NCI-H510A (cell line): ENCODE measurements at regions not wholly inside any gene's neighbourhood (a gene's known extent, or its start where the extent isn't known, plus 50 kb on each side); places are given as distances from the start of the nearest gene placed in this dataset.

Experiments used
- DNase-seq: peaks from one replicate; lab custom pipeline; 2025; lab: John Stamatoyannopoulos, UW

GRCh38 chr2:204180649-204181048 lies 244.1 kb downstream of the ICOS start:
- DNase-seq: no peak

GRCh38 chr2:204183608-204184007 lies 247.0 kb downstream of the ICOS start:
- no peak for DNase-seq

DNA sequence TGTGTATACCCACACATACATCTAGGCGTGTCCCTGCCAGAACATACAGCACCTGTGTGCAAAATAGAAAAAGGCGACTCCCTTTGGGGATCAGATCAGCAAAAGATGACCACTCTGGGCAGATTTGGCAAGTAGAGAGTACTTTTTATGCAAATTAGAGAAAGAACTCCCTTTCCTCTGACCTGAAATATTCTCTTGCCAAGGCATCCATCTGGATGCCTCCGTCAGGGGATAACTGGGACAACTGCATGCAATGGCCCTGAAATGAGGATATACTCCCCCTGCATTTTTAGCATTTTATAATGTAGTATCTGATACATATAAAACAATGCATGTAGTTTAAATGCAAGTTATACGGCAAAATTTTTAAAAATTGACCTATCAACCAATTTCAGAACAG lies 247.7 kb downstream of the ICOS start:
- DNase-seq: no peak

DNA sequence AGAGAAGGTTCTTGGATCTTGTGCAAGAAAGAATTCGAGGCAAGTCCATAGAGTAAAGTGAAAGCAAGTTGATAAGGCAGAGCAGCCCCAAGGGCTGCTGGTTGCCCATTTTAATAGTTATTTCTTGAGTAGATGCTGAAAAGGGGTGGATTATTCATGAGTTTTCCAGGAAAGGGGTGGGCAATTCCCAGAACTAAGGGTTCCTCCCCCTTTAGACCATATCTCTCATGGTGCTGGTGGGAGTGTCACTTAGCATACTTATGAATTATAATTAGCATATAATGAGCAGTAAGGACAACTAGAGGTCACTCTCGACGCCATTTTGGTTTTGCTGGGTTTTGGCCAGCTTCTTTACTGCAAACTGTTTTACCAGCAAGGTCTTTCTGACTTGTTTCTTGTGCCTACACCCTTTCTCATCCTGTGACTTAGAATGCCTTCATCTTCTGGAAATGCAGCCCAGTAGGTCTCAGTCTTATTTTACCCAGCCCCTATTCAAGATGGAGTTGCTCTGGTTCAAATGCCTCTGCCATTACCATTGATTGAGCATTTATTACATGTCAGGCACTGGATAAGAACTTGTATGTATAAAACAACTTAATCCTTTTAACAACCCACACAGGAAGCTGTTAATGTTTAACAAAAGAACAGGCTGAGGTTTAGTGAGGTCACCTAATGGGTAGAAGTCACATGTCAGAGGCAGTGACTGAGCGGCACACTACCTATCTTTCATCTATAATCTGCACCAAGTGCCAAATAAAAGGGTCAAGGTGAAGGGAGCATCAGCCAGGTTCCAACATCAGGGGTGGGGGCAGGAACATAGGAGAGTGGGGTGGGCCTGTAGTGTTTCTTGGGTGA lies 250.9 kb downstream of the ICOS start:
- no peak for DNase-seq

- no peak for DNase-seq
These were observed 255.0 kb downstream of the ICOS start for GRCh38 chr2:204191574-204191973.

DNA sequence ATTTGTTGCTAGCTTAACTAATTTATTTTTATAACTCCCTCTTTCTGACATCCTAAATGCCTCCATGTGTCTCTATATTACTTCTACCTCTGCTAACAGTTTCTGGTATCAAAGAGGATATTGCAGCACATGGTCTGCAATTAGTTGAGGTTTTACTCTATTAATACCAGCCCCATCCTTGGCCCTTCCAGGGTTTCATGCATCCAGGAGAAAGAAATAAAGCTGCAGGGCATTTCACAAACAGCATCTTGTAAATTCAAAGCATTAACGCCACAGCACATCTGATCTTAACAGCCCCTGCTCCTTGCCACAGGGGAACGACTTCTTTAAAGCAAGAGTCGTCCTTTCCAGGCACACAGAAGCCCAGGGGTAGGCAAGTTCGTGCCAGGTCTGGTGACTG lies 258.9 kb downstream of the ICOS start:
- no peak for DNase-seq

GRCh38 chr2:204197336-204198005 lies 260.9 kb downstream of the ICOS start:
- no peak for DNase-seq

DNA sequence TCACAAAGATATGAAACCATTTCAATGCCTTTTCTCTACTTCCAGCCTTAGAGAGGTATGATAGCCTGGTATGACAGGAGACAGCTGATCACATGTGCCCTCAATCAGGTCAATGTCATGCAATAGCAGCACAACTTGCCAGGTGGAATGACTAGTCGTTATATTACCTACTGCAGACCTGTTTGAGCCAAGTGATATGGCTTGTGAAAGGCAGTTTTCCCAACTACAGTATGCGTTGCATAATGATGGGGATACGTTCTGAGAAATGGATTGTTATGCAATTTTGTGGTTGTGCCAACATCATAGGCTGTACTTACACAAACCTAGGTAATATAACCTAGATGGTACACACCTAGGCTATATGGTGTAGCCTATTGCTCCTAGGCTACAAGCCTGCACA lies 262.8 kb downstream of the ICOS start:
- DNase-seq: no peak

DNA sequence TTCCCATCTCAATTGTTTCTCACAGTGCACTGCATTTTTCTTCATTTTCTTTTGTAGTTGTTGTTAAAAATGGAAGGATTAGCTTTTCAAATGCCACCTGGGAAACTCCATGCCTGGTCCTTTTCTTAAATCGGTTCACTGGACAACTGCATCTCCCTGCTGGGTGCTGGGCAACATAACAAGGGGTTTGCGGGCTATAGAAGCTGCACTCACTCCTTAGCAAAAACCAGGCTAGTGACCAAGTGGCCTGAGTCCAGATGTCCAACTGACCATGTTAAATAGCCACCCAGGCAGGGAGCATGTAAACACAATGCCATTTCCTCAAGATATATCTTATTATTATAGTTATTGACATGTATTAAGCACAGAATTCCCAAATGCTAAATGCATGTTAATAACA lies 264.9 kb downstream of the ICOS start:
- no peak for DNase-seq

- DNase-seq: no peak
These were observed 265.7 kb downstream of the ICOS start for GRCh38 chr2:204202253-204202652.

DNA sequence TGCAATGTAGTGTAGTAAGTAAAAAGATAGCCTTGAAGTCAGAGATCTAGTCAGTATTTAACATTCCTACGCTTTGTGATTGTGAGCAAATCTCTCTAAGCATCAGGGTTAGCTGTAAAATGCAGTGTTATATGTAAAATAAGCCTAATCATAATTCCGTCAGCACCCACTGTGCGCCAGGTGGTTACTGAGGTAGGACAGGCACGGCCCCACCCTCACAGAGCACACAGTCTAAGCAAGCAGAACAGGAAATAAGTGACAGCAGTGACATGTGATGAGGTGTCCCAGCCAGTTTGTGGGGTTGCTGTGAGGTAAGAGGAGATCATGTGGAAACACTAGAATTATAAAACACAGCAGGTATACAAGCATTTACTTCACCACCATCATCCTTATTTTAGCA lies 267.1 kb downstream of the ICOS start:
- no peak for DNase-seq

DNA sequence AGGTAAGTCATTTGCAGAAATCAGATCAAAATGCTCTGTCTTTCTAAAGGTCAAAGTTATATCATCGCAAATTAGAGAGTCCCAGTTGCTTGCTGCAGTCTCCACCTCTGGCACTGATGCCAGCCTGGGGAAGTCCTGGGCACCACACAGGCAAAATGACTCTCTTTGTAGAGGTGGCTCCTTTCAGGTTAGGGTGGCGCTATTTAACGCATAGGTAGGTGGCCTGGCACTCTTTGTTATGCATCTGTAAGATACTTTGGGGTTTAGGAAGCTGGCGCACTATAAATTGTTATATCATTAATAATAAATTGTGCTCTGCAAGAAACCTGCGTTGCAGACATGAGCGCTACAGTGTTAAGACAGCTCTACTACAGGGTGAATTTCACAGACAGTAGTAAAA lies 268.5 kb downstream of the ICOS start:
- DNase-seq: no peak

- no peak for DNase-seq
These were observed 269.0 kb downstream of the ICOS start for GRCh38 chr2:204205538-204205937.

- no peak for DNase-seq
These were observed 271.3 kb downstream of the ICOS start for GRCh38 chr2:204207866-204208265.

- no peak for DNase-seq
These were observed 277.0 kb downstream of the ICOS start for GRCh38 chr2:204213588-204213987.

DNA sequence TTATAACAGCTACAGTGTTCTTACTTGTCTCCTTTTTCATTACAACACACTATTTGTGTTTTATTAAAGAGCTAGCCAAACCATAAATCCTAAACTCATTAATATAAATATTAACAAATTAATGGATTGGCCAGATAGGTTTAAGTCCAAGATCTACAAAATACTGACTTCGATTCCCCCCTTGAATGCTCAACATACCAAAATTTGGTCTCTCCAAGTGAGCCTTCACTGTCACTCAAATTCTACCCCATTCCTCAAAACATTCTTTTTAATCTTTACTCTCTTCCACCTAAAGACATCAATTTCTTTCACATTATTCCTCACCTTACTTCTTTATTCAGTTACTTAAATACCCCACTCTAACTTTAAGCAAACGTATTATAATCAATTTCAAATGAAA lies 281.5 kb downstream of the ICOS start:
- DNase-seq: no peak

DNA sequence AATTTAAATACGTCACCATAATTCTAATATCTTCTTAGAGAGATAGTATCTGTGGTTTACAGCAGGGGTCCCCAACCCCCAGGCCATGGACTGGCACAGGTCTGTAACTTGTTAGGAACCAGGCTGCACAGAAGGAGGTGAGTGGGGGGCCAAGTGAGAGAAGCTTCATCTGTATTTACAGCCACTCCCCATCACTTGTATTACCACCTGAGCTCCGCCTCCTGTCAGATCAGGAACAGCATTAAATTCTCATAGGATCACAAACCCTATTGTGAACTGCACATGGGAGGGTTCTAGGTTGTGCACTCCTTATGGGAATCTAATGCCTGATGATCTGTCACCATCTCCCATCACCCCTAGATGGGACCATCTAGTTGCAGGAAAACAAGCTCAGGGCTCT lies 282.6 kb downstream of the ICOS start:
- no peak for DNase-seq

GRCh38 chr2:204220896-204221295 lies 284.3 kb downstream of the ICOS start:
- DNase-seq: no peak

DNA sequence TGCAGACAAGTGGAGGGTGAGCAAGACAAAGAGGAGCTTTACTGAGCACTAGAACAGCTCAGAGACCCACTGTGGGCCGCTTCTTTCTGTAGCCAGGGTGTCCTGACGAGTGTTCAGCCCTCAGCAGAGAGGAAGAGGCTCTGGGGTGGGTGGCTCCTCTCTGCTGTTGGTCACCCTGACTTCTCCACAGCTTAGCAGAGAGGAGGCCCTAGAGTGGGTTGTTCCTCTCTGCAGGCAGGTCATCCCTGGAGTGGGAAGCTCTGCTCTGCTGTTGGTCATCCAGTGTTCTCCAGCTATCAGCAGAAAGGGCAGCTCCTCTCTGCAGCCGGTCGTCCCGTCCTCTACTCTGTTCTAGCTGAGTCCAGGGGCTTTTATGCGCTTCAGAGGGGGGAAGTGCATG lies 286.5 kb downstream of the ICOS start:
- DNase-seq: no peak

GRCh38 chr2:204223544-204223943 lies 287.0 kb downstream of the ICOS start:
- DNase-seq: no peak

DNA sequence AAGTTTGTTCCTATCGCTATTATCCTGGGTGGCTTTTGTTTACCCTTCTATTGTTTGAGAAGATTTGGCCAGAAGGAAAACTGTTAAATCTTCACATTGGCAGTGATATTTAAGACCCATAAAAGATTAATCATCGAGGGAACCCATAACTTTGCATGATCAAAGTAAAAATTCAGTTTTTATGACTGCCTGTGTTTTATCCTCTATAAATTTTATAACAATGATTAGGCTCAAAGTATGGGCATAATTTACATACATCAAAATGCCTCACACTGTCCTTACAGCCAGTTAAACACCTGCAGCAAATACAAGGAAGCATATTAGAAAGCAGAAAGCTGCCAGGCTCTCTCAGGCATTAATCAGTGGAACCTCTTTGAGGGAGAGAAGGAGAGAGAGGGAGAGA lies 289.1 kb downstream of the ICOS start:
- no peak for DNase-seq

GRCh38 chr2:204226305-204226880 lies 289.8 kb downstream of the ICOS start:
- DNase-seq: no peak

DNA sequence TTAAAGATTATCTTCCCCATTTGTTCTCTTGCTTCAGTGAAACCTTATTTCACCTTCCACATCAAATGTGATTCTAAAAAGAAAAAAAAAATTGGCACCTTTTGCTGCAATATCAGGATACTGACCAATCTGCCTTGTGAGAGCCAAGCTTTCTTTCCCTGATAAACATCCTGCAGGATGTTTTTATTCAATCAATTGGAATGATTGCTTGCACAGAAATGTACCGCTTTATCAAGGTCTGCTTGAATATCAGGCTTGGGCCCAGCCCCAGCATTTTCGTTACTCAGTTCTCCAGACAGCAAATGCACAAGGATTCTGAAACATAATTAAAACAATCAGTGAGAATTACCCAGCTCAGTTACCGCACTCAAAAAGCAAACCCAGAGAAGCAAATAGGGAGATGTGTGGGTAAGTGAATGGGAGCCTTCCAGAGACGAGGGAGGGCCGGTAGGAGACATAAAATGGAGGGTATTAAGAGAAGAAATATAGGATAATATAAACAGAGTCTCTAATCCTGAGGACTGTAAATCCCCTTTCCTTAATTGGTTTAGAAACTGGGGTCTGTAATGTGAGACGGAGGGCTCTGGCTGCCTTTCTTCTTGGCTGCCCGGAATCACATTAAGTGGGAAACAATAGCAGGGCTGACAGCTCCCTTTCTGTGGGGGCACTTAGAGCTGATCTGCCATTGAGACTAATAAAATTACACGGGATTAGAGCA lies 291.8 kb downstream of the ICOS start:
- DNase-seq: no peak
